Thyroid gland (tissue), 4 donors: ENCODE measurements at regions not wholly inside any gene's neighbourhood (a gene's known extent, or its start where the extent isn't known, plus 50 kb on each side); places are given as distances from the start of the nearest gene placed in this dataset.

Source experiments
- CTCF ChIP-seq, 6 experiments: fragments of 200-600 bp in 3 of 6; fragments of 450-650 bp in 3 of 6; sonication (generic) in 3 of 6; IDR thresholded peaks; one replicate each; pipeline ENCODE4 v1.5.1; 2016 to 2019; ENCODE audit warnings: antibody characterized with exemption in 6 of 6, mild to moderate bottlenecking in 2 of 6, inconsistent platforms in 1 of 6, moderate library complexity in 1 of 6
- POLR2A ChIP-seq, 2 donors: fragments of 450-650 bp; IDR thresholded peaks; one replicate each; pipeline ENCODE4 v1.6.1; 2017; ENCODE audit warnings: antibody characterized with exemption in 2 of 2, mild to moderate bottlenecking in 2 of 2, moderate library complexity in 1 of 2

- TF ChIP-seq CTCF (IDR thresholded peaks at IDR 0.05) (no peak), POLR2A (IDR thresholded peaks at IDR 0.05) (no peak)
Observed at GRCh38 chr9:115687356-115687755, 466.2 kb upstream of the PAPPA start.
